HepG2 (cell line): ENCODE measurements at regions not wholly inside any gene's neighbourhood (a gene's known extent, or its start where the extent isn't known, plus 50 kb on each side); places are given as distances from the start of the nearest gene placed in this dataset.
A peak's percentile ranks its signal among the peaks of the same experiment; 100 is the strongest.

ENCODE experiments used
- ATAC-seq: fragments of 200-7000 bp; cut with Tn5 transposase; 3 replicates; pipeline ENCODE4 v1.9.1; 2020; ENCODE audit warnings: mild to moderate bottlenecking, moderate library complexity
- BruUV-seq: library from RNA; stranded (reverse); fragments of 400-500 nt; replicated peaks from 2 replicates; lab custom pipeline; 2021; lab: Mats Ljungman, UMichigan
- CTCF ChIA-PET: fragments of 300-600 bp; formaldehyde crosslinking; extraction: SDS; loops from one replicate; lab custom pipeline; 2021; ENCODE audit warnings: low total read pairs, inconsistent platforms, low intra/inter-chr PET ratio; lab: Yijun Ruan, JAX
- POLR2A ChIA-PET: fragments of 350-600 bp; sonication (Branson Sonifier 250); formaldehyde crosslinking; loops from one replicate; lab custom pipeline; 2020; ENCODE audit warnings: antibody characterized with exemption, inconsistent platforms; lab: Yijun Ruan, JAX
- DNase-seq: peaks from one replicate; pipeline ENCODE4 v3.0.0-alpha.2; 2015; ENCODE audit warnings: low spot score
- FAIRE-seq: peaks from 3 replicates; lab custom pipeline; 2011; peaks lifted over from hg19 to GRCh38; lab: Jason Lieb, UNC
- H2AFZ ChIP-seq: one replicate; pipeline ENCODE4 v1.6.1; 2011; ENCODE audit warnings: low read length, inconsistent platforms
- H3K27ac ChIP-seq: fragments of 300-600 bp; 3 replicates; pipeline ENCODE4 v1.8.0; 2011; ENCODE audit warnings: mixed run types, mild to moderate bottlenecking, mixed read lengths, low read length, inconsistent platforms; ENCODE audit not compliant: insufficient read depth; ENCODE audit errors: extremely low read length
- H3K27me3 ChIP-seq, 2 experiments: fragments of 200-600 bp in 1 of 2; 2 replicates in 1 of 2; 3 replicates in 1 of 2; pipeline versions ENCODE4 v1.6.0 to v1.8.0; 2011; ENCODE audit warnings: low read length in 2 of 2, mild to moderate bottlenecking in 2 of 2, moderate library complexity in 2 of 2, inconsistent platforms in 1 of 2; ENCODE audit not compliant: insufficient read depth in 2 of 2, control insufficient read depth in 1 of 2
- H3K36me3 ChIP-seq, 2 experiments: fragments of 200-600 bp in 1 of 2; replicated peaks in 1 of 2; 2 replicates in 1 of 2; 3 replicates in 1 of 2; pipeline versions ENCODE4 v1.5.1 to v1.8.0; 2011; ENCODE audit warnings: low read length in 2 of 2, inconsistent platforms in 1 of 2; ENCODE audit not compliant: insufficient read depth in 2 of 2, control insufficient read depth in 1 of 2
- H3K4me1 ChIP-seq: 2 replicates; pipeline ENCODE4 v1.5.1; 2012; ENCODE audit warnings: low read length, inconsistent platforms; ENCODE audit not compliant: insufficient read depth
- H3K4me2 ChIP-seq: 2 replicates; pipeline ENCODE4 v1.6.0; 2011; ENCODE audit warnings: low read depth, low read length, inconsistent platforms
- H3K4me3 ChIP-seq, 3 experiments: fragments of 200-600 bp in 1 of 3; sonication (generic), shearing (Covaris generic) in 1 of 3; replicated peaks in 1 of 3; 2 replicates each; pipeline ENCODE4 v1.5.1; 2011 to 2016; ENCODE audit warnings: low read length in 3 of 3, inconsistent platforms in 2 of 3, low read depth in 2 of 3, mild to moderate bottlenecking in 2 of 3, control low read depth in 1 of 3, mixed read lengths in 1 of 3; ENCODE audit not compliant: insufficient read depth in 1 of 3
- H3K79me2 ChIP-seq: one replicate; pipeline ENCODE4 v1.6.1; 2011; ENCODE audit warnings: low read length, inconsistent platforms; ENCODE audit not compliant: insufficient read depth
- H3K9ac ChIP-seq: 2 replicates; pipeline ENCODE4 v1.6.0; 2011; ENCODE audit warnings: mild to moderate bottlenecking, low read depth, low read length, inconsistent platforms; ENCODE audit not compliant: insufficient read depth
- H3K9me3 ChIP-seq: 2 replicates; pipeline ENCODE4 v1.5.1; 2012; ENCODE audit warnings: mild to moderate bottlenecking, low read length
- H4K20me1 ChIP-seq: 2 replicates; pipeline ENCODE4 v1.6.0; 2011; ENCODE audit warnings: inconsistent platforms, mild to moderate bottlenecking, low read length, moderate library complexity; ENCODE audit not compliant: insufficient read depth
- PTBP1 ChIP-seq: fragments of 200-400 bp; formaldehyde crosslinking; IDR thresholded peaks from 2 replicates; pipeline ENCODE4 v1.6.1; 2018; ENCODE audit warnings: low read length, low read depth; ENCODE audit not compliant: poor library complexity, severe bottlenecking
- TAF15 ChIP-seq: fragments of 200-400 bp; formaldehyde crosslinking; IDR thresholded peaks from one replicate; pipeline ENCODE4 v1.6.1; 2018; ENCODE audit warnings: mild to moderate bottlenecking, low read depth, low read length; ENCODE audit not compliant: poor library complexity, severe bottlenecking
- TRIM24 ChIP-seq: sonication (generic); formaldehyde crosslinking; IDR thresholded peaks from 2 replicates; pipeline ENCODE4 v1.8.0; 2022; ENCODE audit warnings: mild to moderate bottlenecking, missing genetic modification reagents
- ZHX2 ChIP-seq, 2 experiments: sonication (generic) in 1 of 2; formaldehyde crosslinking in 1 of 2; IDR thresholded peaks; 2 replicates each; pipeline versions ENCODE4 v1.6.1 to v1.9.0; 2014 to 2022; ENCODE audit warnings: antibody characterized with exemption in 1 of 2, borderline replicate concordance in 1 of 2, inconsistent platforms in 1 of 2, low read depth in 1 of 2, missing genetic modification reagents in 1 of 2
- ZNF564 ChIP-seq: sonication (generic); formaldehyde crosslinking; IDR thresholded peaks from 2 replicates; pipeline ENCODE4 v1.8.1; 2023; ENCODE audit warnings: mild to moderate bottlenecking, missing genetic modification reagents
- ZSCAN30 ChIP-seq: sonication (generic); formaldehyde crosslinking; IDR thresholded peaks from 2 replicates; pipeline ENCODE4 v1.5.0; 2020; ENCODE audit warnings: mild to moderate bottlenecking, missing genetic modification reagents
- WGBS: methylation state at CpG from one replicate; pipeline ENCODE4 v1.1.6; 2017; ENCODE audit warnings: low lambda C conversion rate; 5-methylcytosine and 5-hydroxymethylcytosine counted together
- in situ Hi-C: cut with HindIII; loops from 2 replicates; pipeline ENCODE4 v1.10.0; 2017; ENCODE audit warnings: low pct_unique_long_range_greater_than_20kb; ENCODE audit not compliant: extremely low pct_ligation_motif_present
- intact Hi-C: fragments of 100-400 bp; cut with micrococcal nuclease; formaldehyde crosslinking; loops from one replicate; pipeline ENCODE4 v1.10.0; 2022; ENCODE audit not compliant: unreplicated experiment
- TF ChIP-seq, protein P1 (sequence below): sonication (generic); formaldehyde crosslinking; IDR thresholded peaks from 2 replicates; pipeline ENCODE4 v1.4.0; 2020; ENCODE audit warnings: missing genetic modification reagents

- no peak for TF ChIP-seq ZHX2 (IDR thresholded peaks at IDR 0.05; ENCODE audit: low read depth)
- TF ChIP-seq ZHX2 (CRISPR knock-in tag; IDR thresholded peaks at IDR 0.05; ENCODE audit: borderline replicate concordance): no peak
- TF ChIP-seq ZSCAN30 (CRISPR knock-in tag): no peak
Observed at GRCh38 chr13:50152224-50152623, 137.0 kb downstream of the KCNRG start (continued).

DNA sequence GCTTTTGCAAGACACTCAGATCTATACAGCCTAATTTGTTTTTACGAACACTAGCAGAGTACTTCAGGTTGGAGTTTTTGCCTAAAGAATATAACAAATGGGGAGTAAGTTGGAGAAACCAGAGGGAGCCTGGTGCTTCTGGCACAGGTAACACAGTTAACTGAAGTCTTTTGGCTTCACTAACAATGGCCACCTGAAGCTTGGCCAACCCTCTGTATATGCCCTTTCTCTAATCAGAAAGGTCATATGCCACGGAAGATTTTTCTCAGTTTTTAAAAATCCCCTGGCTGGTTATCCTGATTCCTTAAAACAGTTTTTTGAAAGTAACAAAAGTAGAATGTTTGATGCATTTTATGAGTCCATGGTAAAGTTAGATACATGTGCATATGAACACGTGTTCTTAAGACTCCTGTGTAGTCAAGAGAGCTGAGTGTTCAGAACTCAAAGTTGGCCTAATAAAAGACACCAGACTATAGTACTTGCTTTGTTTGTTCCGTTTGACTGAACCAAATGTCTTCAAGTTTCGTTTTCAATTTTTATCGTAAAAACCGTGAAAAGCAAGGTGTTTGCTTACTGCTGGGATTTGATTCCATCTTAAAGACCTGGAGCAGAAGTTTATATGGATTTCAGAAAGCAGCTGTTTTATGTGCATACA lies 137.5 kb downstream of the KCNRG start:
- no peaks in the 10 kb centered on the region for H3K79me2 ChIP-seq
- BruUV-seq: no TSS peak
- ChIA-PET CTCF (no interaction called here), POLR2A (no interaction called here)
- H3K4me1 ChIP-seq: peaks cover 30% of the 10 kb centered on the region
- no peak overlapping the region for H3K4me3 ChIP-seq
- H3K9ac ChIP-seq: no peak overlapping the region
- no peaks in the 10 kb centered on the region for H3K9me3 ChIP-seq
- no peaks in the 10 kb centered on the region for H3K36me3 ChIP-seq
- H4K20me1 ChIP-seq: no peaks in the 10 kb centered on the region
- intact Hi-C loops (no loop called here), in situ Hi-C loops (no loop called here)
- H3K27me3 ChIP-seq: no peaks in the 10 kb centered on the region
- no peak for FAIRE-seq
- peak overlapping the region; percentile 38 for H3K4me2 ChIP-seq
- H3K27ac ChIP-seq: no peak overlapping the region
- no peak for DNase-seq
- H2AFZ ChIP-seq: no peak overlapping the region
- ATAC-seq: no peak
- WGBS: 48% methylated on average over 7 of the region's 7 CpGs
- TF ChIP-seq TRIM24 (no peak), PTBP1 (no peak), ZNF564 (CRISPR knock-in tag) (no peak), TAF15 (no peak)
- TF ChIP-seq, protein P1, sequence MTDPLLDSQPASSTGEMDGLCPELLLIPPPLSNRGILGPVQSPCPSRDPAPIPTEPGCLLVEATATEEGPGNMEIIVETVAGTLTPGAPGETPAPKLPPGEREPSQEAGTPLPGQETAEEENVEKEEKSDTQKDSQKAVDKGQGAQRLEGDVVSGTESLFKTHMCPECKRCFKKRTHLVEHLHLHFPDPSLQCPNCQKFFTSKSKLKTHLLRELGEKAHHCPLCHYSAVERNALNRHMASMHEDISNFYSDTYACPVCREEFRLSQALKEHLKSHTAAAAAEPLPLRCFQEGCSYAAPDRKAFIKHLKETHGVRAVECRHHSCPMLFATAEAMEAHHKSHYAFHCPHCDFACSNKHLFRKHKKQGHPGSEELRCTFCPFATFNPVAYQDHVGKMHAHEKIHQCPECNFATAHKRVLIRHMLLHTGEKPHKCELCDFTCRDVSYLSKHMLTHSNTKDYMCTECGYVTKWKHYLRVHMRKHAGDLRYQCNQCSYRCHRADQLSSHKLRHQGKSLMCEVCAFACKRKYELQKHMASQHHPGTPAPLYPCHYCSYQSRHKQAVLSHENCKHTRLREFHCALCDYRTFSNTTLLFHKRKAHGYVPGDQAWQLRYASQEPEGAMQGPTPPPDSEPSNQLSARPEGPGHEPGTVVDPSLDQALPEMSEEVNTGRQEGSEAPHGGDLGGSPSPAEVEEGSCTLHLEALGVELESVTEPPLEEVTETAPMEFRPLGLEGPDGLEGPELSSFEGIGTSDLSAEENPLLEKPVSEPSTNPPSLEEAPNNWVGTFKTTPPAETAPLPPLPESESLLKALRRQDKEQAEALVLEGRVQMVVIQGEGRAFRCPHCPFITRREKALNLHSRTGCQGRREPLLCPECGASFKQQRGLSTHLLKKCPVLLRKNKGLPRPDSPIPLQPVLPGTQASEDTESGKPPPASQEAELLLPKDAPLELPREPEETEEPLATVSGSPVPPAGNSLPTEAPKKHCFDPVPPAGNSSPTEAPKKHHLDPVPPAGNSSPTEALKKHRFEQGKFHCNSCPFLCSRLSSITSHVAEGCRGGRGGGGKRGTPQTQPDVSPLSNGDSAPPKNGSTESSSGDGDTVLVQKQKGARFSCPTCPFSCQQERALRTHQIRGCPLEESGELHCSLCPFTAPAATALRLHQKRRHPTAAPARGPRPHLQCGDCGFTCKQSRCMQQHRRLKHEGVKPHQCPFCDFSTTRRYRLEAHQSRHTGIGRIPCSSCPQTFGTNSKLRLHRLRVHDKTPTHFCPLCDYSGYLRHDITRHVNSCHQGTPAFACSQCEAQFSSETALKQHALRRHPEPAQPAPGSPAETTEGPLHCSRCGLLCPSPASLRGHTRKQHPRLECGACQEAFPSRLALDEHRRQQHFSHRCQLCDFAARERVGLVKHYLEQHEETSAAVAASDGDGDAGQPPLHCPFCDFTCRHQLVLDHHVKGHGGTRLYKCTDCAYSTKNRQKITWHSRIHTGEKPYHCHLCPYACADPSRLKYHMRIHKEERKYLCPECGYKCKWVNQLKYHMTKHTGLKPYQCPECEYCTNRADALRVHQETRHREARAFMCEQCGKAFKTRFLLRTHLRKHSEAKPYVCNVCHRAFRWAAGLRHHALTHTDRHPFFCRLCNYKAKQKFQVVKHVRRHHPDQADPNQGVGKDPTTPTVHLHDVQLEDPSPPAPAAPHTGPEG: no peak
